ENCODE measurements at regions not wholly inside any gene's neighbourhood (a gene's known extent, or its start where the extent isn't known, plus 50 kb on each side); places are given as distances from the start of the nearest gene placed in this dataset.

- Histone ChIP-seq H3K27ac (replicated peaks) (no peak overlapping the region), H3K27me3 (ENCODE audit: insufficient read depth, poor library complexity, severe bottlenecking) (no peaks in the 10 kb centered on the region), H3K4me3 (replicated peaks; ENCODE audit: insufficient read depth, low read length) (no peak overlapping the region)
- no peak for DNase-seq (ENCODE audit: low read depth in 1 of 2, low spot score in 1 of 2)
- TF ChIP-seq, protein P1, sequence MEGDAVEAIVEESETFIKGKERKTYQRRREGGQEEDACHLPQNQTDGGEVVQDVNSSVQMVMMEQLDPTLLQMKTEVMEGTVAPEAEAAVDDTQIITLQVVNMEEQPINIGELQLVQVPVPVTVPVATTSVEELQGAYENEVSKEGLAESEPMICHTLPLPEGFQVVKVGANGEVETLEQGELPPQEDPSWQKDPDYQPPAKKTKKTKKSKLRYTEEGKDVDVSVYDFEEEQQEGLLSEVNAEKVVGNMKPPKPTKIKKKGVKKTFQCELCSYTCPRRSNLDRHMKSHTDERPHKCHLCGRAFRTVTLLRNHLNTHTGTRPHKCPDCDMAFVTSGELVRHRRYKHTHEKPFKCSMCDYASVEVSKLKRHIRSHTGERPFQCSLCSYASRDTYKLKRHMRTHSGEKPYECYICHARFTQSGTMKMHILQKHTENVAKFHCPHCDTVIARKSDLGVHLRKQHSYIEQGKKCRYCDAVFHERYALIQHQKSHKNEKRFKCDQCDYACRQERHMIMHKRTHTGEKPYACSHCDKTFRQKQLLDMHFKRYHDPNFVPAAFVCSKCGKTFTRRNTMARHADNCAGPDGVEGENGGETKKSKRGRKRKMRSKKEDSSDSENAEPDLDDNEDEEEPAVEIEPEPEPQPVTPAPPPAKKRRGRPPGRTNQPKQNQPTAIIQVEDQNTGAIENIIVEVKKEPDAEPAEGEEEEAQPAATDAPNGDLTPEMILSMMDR (IDR thresholded peaks at IDR 0.05; ENCODE audit: insufficient read depth, low read length): no peak
- no peak for TF ChIP-seq POLR2AphosphoS5 (IDR thresholded peaks at IDR 0.05; ENCODE audit: low read depth)
- TF ChIP-seq GABPA (IDR thresholded peaks at IDR 0.05; ENCODE audit: low read depth): no peak
- no peak for TF ChIP-seq REST (IDR thresholded peaks at IDR 0.05; ENCODE audit: insufficient replicate concordance, low read depth)
- no peak for TF ChIP-seq SPI1 (IDR thresholded peaks at IDR 0.05; ENCODE audit: borderline replicate concordance, low read depth)
Measured at GRCh38 chr2:138116456-138116855, 152.2 kb downstream of the HNMT start.

DNA sequence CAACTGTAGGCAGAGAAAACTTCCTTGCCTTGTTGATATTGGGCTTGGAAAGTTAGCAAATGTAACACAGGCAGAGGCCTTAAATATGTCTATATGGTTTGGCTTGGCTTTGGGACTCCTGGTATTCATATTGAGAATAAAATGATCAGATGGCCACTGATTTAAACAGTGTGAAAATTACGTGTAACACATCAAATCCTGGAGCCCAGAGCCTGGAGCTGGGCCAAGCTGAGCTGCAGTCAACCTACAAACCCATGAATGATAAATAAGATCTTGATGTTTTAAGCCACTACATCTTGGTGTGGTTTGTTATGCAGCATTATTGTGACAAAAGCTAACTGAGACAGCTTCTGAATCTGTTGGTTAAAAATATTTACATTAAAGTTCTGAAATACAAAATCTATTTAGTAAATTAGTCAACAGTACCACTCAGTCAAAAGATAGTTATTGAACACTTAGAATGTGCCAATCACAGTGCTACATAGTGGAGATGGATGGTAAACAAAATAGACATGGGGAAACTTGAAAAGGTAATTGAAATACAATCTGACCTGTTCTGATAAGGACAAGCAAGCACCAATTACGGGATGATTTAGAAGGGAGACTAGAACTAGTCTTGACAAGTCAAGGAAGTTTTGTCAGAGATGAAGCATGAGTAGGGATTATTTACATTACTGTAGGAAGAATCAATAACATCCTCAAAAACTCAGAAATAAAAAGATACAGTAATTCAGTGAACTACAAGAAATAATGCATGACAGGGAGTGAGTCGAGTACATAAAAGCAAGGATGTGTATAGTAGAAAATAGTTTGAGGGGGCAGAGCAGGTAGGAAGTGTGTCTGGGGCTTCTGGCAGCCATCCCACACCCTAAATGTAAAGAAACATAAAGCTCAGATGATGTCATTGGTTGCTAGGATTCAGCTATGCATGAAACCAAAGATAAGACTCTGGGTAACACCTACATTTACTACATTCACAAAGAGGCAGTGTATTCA is 157.7 kb downstream of the HNMT start:
- H3K4me3 ChIP-seq (replicated peaks; ENCODE audit: insufficient read depth, low read length): no peak overlapping the region
- DNase-seq (ENCODE audit: low read depth in 1 of 2, low spot score in 1 of 2): no peak
- no peaks in the 10 kb centered on the region for H3K27me3 ChIP-seq (ENCODE audit: insufficient read depth, poor library complexity, severe bottlenecking)
- H3K27ac ChIP-seq (replicated peaks): no peak overlapping the region
- TF ChIP-seq POLR2AphosphoS5 (IDR thresholded peaks at IDR 0.05; ENCODE audit: low read depth) (no peak), SPI1 (IDR thresholded peaks at IDR 0.05; ENCODE audit: borderline replicate concordance, low read depth) (no peak), GABPA (IDR thresholded peaks at IDR 0.05; ENCODE audit: low read depth) (no peak), REST (IDR thresholded peaks at IDR 0.05; ENCODE audit: insufficient replicate concordance, low read depth) (no peak)
- TF ChIP-seq, protein P1 (IDR thresholded peaks at IDR 0.05; ENCODE audit: insufficient read depth, low read length): no peak

- H3K27me3 ChIP-seq (ENCODE audit: insufficient read depth, poor library complexity, severe bottlenecking): no peaks in the 10 kb centered on the region
- DNase-seq (ENCODE audit: low read depth in 1 of 2, low spot score in 1 of 2): no peak
- no peak overlapping the region for H3K4me3 ChIP-seq (replicated peaks; ENCODE audit: insufficient read depth, low read length)
- no peak for TF ChIP-seq REST (IDR thresholded peaks at IDR 0.05; ENCODE audit: insufficient replicate concordance, low read depth)
- TF ChIP-seq GABPA (IDR thresholded peaks at IDR 0.05; ENCODE audit: low read depth): no peak
- TF ChIP-seq SPI1 (IDR thresholded peaks at IDR 0.05; ENCODE audit: borderline replicate concordance, low read depth): no peak
- no peak for TF ChIP-seq POLR2AphosphoS5 (IDR thresholded peaks at IDR 0.05; ENCODE audit: low read depth)
- TF ChIP-seq, protein P1 (IDR thresholded peaks at IDR 0.05; ENCODE audit: insufficient read depth, low read length): no peak
- no peak overlapping the region for H3K27ac ChIP-seq (replicated peaks)
Measured at GRCh38 chr2:138122891-138123290, 158.6 kb downstream of the HNMT start.

All from HL-60 (cell line).